ENCODE measurements at regions not wholly inside any gene's neighbourhood (a gene's known extent, or its start where the extent isn't known, plus 50 kb on each side); places are given as distances from the start of the nearest gene placed in this dataset.
"Not testable (repeated sequence)": the region's sequence is repeated elsewhere in the genome, so short reads cannot be mapped to it uniquely, and the experiment has no call there.

DNA sequence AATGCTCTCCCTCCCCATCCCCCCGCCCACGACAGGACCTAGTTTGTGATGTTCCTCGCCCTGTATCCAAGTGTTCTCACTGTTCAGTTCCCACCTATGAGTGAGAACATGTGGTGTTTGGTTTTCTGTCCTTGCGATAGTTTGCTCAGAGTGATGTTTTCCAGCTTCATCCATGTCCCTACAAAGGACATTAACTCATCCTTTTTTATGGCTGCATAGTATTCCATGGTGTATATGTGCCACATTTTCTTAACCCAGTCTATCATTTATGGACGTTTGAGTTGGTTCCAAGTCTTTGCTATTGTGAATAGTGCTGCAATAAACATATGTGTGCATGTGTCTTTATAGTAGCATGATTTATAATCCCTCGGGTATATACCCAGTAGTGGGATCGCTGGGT is 171.3 kb downstream of the HIPK3 start:
- TF ChIP-seq, protein P1, sequence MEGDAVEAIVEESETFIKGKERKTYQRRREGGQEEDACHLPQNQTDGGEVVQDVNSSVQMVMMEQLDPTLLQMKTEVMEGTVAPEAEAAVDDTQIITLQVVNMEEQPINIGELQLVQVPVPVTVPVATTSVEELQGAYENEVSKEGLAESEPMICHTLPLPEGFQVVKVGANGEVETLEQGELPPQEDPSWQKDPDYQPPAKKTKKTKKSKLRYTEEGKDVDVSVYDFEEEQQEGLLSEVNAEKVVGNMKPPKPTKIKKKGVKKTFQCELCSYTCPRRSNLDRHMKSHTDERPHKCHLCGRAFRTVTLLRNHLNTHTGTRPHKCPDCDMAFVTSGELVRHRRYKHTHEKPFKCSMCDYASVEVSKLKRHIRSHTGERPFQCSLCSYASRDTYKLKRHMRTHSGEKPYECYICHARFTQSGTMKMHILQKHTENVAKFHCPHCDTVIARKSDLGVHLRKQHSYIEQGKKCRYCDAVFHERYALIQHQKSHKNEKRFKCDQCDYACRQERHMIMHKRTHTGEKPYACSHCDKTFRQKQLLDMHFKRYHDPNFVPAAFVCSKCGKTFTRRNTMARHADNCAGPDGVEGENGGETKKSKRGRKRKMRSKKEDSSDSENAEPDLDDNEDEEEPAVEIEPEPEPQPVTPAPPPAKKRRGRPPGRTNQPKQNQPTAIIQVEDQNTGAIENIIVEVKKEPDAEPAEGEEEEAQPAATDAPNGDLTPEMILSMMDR (IDR thresholded peaks at IDR 0.05; ENCODE audit: insufficient read depth, low read length, poor library complexity, severe bottlenecking), result not testable (repeated sequence)
- TF ChIP-seq EZH2phosphoT487 (conservative IDR thresholded peaks at IDR 0.05; ENCODE audit: low read length), result not testable (repeated sequence)
